Erythroblast (primary cell): ENCODE measurements at regions not wholly inside any gene's neighbourhood (a gene's known extent, or its start where the extent isn't known, plus 50 kb on each side); places are given as distances from the start of the nearest gene placed in this dataset.

Experiments used
- GATA1 ChIP-seq: IDR thresholded peaks from 2 replicates; pipeline ENCODE4 v1.6.1; 2011; ENCODE audit warnings: low read depth, mild to moderate bottlenecking, control low read depth, low read length, moderate library complexity
- POLR2A ChIP-seq: IDR thresholded peaks from 2 replicates; pipeline ENCODE4 v1.6.1; 2011; ENCODE audit warnings: mild to moderate bottlenecking, low read length

GRCh38 chr5:39808656-39809055 is 383.9 kb upstream of the DAB2 start:
- no peak for TF ChIP-seq POLR2A
- no peak for TF ChIP-seq GATA1
